ENCODE measurements at regions not wholly inside any gene's neighbourhood (a gene's known extent, or its start where the extent isn't known, plus 50 kb on each side); places are given as distances from the start of the nearest gene placed in this dataset.

GRCh38 chr3:177959188-177959587, 577.0 kb upstream of the KCNMB2 start:
- TF ChIP-seq CTCF (IDR thresholded peaks at IDR 0.05) (no peak), POLR2A (IDR thresholded peaks at IDR 0.05) (no peak)
